Stimulated activated CD8-positive, alpha-beta memory T cell treated with anti-CD3 and anti-CD28 coated beads, Interleukin-12 subunit alpha, Interleukin-12 subunit beta, amount 100 ng/mL, for 4 hours (primary cell): ENCODE measurements at regions not wholly inside any gene's neighbourhood (a gene's known extent, or its start where the extent isn't known, plus 50 kb on each side); places are given as distances from the start of the nearest gene placed in this dataset.

Experiments
- DNase-seq: peaks from one replicate; pipeline ENCODE4 v3.0.0-alpha.2; 2020; ENCODE audit warnings: low read depth

GRCh38 chr2:239587311-239587731, 186.5 kb upstream of the HDAC4 start:
- DNase-seq, result no peak

- no peak for DNase-seq
Measured at GRCh38 chr2:239586651-239587310, 186.0 kb upstream of the HDAC4 start.

- no peak for DNase-seq
Measured at GRCh38 chr2:239585422-239585821, 184.6 kb upstream of the HDAC4 start.

- DNase-seq, result no peak
Measured at GRCh38 chr2:239584986-239585385, 184.2 kb upstream of the HDAC4 start.

- no peak for DNase-seq
Measured at GRCh38 chr2:239583879-239584859, 183.3 kb upstream of the HDAC4 start.

- no peak for DNase-seq
Measured at GRCh38 chr2:239583171-239583878, 182.5 kb upstream of the HDAC4 start.

GRCh38 chr2:239582476-239582875, 181.7 kb upstream of the HDAC4 start:
- DNase-seq, result no peak

- DNase-seq, result no peak
Measured at GRCh38 chr2:239581352-239581901, 180.6 kb upstream of the HDAC4 start.

GRCh38 chr2:239580199-239580527, 179.3 kb upstream of the HDAC4 start:
- DNase-seq, result no peak

GRCh38 chr2:239579524-239580198, 178.8 kb upstream of the HDAC4 start:
- no peak for DNase-seq

GRCh38 chr2:239579081-239579480, 178.3 kb upstream of the HDAC4 start:
- no peak for DNase-seq

GRCh38 chr2:239578381-239578780, 177.6 kb upstream of the HDAC4 start:
- DNase-seq, result no peak

GRCh38 chr2:239577935-239578334, 177.1 kb upstream of the HDAC4 start:
- DNase-seq, result no peak

- DNase-seq, result no peak
Measured at GRCh38 chr2:239576784-239577685, 176.2 kb upstream of the HDAC4 start.

GRCh38 chr2:239575931-239576445, 175.2 kb upstream of the HDAC4 start:
- no peak for DNase-seq

- DNase-seq, result no peak
Measured at GRCh38 chr2:239574434-239575156, 173.8 kb upstream of the HDAC4 start.

- no peak for DNase-seq
Measured at GRCh38 chr2:239574054-239574433, 173.2 kb upstream of the HDAC4 start.

GRCh38 chr2:239570971-239571520, 170.2 kb upstream of the HDAC4 start:
- no peak for DNase-seq

GRCh38 chr2:239570216-239570925, 169.6 kb upstream of the HDAC4 start:
- no peak for DNase-seq
